OCI-LY7 (cell line): ENCODE measurements at regions not wholly inside any gene's neighbourhood (a gene's known extent, or its start where the extent isn't known, plus 50 kb on each side); places are given as distances from the start of the nearest gene placed in this dataset.

Source experiments
- BruUV-seq: library from RNA; stranded (reverse); fragments of 400-500 nt; replicated peaks from 2 replicates; lab custom pipeline; 2021; lab: Mats Ljungman, UMichigan
- CTCF ChIA-PET: fragments of 300-600 bp; sonication (Branson Sonifier 250); formaldehyde crosslinking; loops from one replicate; lab custom pipeline; 2022; ENCODE audit warnings: antibody characterized with exemption; ENCODE audit not compliant: unreplicated experiment; lab: Charles Lee
- POLR2A ChIA-PET: fragments of 300-600 bp; sonication (Branson Sonifier 250); formaldehyde crosslinking; loops from one replicate; lab custom pipeline; 2022; ENCODE audit warnings: antibody characterized with exemption; lab: Charles Lee
- DNase-seq: peaks from one replicate; pipeline ENCODE4 v3.0.0-alpha.2; 2015; ENCODE audit warnings: low spot score
- H2AFZ ChIP-seq: fragments of 200-600 bp; sonication (generic), shearing (Covaris generic); 2 replicates; pipeline ENCODE4 v1.6.1; 2014; ENCODE audit warnings: mild to moderate bottlenecking, antibody characterized with exemption, low read length, moderate library complexity
- H3K27ac ChIP-seq: fragments of 200-600 bp; sonication (generic); 2 replicates; pipeline ENCODE4 v1.5.1; 2014; ENCODE audit warnings: mixed run types, low read depth, mild to moderate bottlenecking, moderate library complexity, low read length, inconsistent platforms; ENCODE audit not compliant: poor library complexity, severe bottlenecking
- H3K36me3 ChIP-seq: fragments of 200-600 bp; sonication (generic); 2 replicates; pipeline ENCODE4 v1.6.1; 2014; ENCODE audit warnings: mild to moderate bottlenecking, antibody characterized with exemption, low read length, moderate library complexity, mixed read lengths; ENCODE audit not compliant: insufficient read depth
- H3K4me1 ChIP-seq: fragments of 200-600 bp; sonication (generic); 2 replicates; pipeline ENCODE4 v1.5.1; 2014; ENCODE audit warnings: mild to moderate bottlenecking, low read length; ENCODE audit not compliant: insufficient read depth, poor library complexity, severe bottlenecking
- H3K4me2 ChIP-seq: fragments of 200-600 bp; sonication (generic); 2 replicates; pipeline ENCODE4 v1.6.1; 2014; ENCODE audit warnings: mild to moderate bottlenecking, low read length
- H3K4me3 ChIP-seq: fragments of 200-600 bp; sonication (generic); 2 replicates; pipeline ENCODE4 v1.5.1; 2014; ENCODE audit warnings: mild to moderate bottlenecking, low read depth, low read length; ENCODE audit not compliant: poor library complexity, severe bottlenecking
- H3K79me2 ChIP-seq: fragments of 200-600 bp; sonication (generic); 2 replicates; pipeline ENCODE4 v1.6.1; 2016; ENCODE audit warnings: low read depth, mild to moderate bottlenecking, low read length, moderate library complexity, mixed read lengths; ENCODE audit not compliant: insufficient read depth
- H3K9me2 ChIP-seq: fragments of 200-600 bp; sonication (generic); 2 replicates; pipeline ENCODE4 v1.6.1; 2016; ENCODE audit warnings: mild to moderate bottlenecking, low read length, mixed read lengths; ENCODE audit not compliant: insufficient read depth
- H3K9me3 ChIP-seq: fragments of 200-600 bp; sonication (generic); 2 replicates; pipeline ENCODE4 v1.6.1; 2014; ENCODE audit warnings: mild to moderate bottlenecking, mixed run types, low read length, mixed read lengths
- H4K20me1 ChIP-seq: fragments of 200-600 bp; sonication (generic); 2 replicates; pipeline ENCODE4 v1.6.1; 2014; ENCODE audit warnings: mild to moderate bottlenecking, antibody characterized with exemption, low read length, moderate library complexity, mixed read lengths; ENCODE audit not compliant: insufficient read depth
- EZH2phosphoT487 ChIP-seq: fragments of 200-600 bp; sonication (generic); IDR thresholded peaks from 2 replicates; pipeline ENCODE4 v1.6.1; 2018; ENCODE audit warnings: low read depth, borderline replicate concordance, mild to moderate bottlenecking, mixed run types, antibody characterized with exemption, low read length, moderate library complexity, mixed read lengths
- intact Hi-C: fragments of 100-400 bp; cut with micrococcal nuclease; formaldehyde crosslinking; loops from one replicate; pipeline ENCODE4 v1.10.0; 2022; ENCODE audit not compliant: unreplicated experiment
- TF ChIP-seq, protein P1 (sequence below): fragments of 200-600 bp; sonication (generic); conservative IDR thresholded peaks from 2 replicates; pipeline ENCODE4 v1.5.1; 2014; ENCODE audit warnings: mild to moderate bottlenecking, antibody characterized with exemption, low read length, moderate library complexity, mixed read lengths

GRCh38 chr4:4599481-4600275 lies 57.8 kb upstream of the STX18 start:
- POLR2A ChIA-PET: interaction anchor here (1.0 kb wide), 1 partner anchor 27 kb away, joined by 4 read pairs; no protein-coding TSS in a partner anchor
- no peaks in the 10 kb centered on the region for H3K9me2 ChIP-seq
- BruUV-seq: no TSS peak
- H2AFZ ChIP-seq: no peak overlapping the region
- no peak overlapping the region for H3K27ac ChIP-seq
- H3K4me3 ChIP-seq: no peak overlapping the region
- intact Hi-C loops: no loop called here
- no peak for TF ChIP-seq EZH2phosphoT487
- TF ChIP-seq, protein P1, sequence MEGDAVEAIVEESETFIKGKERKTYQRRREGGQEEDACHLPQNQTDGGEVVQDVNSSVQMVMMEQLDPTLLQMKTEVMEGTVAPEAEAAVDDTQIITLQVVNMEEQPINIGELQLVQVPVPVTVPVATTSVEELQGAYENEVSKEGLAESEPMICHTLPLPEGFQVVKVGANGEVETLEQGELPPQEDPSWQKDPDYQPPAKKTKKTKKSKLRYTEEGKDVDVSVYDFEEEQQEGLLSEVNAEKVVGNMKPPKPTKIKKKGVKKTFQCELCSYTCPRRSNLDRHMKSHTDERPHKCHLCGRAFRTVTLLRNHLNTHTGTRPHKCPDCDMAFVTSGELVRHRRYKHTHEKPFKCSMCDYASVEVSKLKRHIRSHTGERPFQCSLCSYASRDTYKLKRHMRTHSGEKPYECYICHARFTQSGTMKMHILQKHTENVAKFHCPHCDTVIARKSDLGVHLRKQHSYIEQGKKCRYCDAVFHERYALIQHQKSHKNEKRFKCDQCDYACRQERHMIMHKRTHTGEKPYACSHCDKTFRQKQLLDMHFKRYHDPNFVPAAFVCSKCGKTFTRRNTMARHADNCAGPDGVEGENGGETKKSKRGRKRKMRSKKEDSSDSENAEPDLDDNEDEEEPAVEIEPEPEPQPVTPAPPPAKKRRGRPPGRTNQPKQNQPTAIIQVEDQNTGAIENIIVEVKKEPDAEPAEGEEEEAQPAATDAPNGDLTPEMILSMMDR: no peak
- CTCF ChIA-PET: no interaction called here
- H3K36me3 ChIP-seq: peaks cover 21% of the 10 kb centered on the region
- H4K20me1 ChIP-seq: no peaks in the 10 kb centered on the region
- peaks cover 7% of the 10 kb centered on the region; the same call in 1 of the 2 replicates for H3K9me3 ChIP-seq
- no peaks in the 10 kb centered on the region for H3K79me2 ChIP-seq
- no peak for DNase-seq
- H3K4me2 ChIP-seq: no peak overlapping the region
- H3K4me1 ChIP-seq: no peaks in the 10 kb centered on the region

DNA sequence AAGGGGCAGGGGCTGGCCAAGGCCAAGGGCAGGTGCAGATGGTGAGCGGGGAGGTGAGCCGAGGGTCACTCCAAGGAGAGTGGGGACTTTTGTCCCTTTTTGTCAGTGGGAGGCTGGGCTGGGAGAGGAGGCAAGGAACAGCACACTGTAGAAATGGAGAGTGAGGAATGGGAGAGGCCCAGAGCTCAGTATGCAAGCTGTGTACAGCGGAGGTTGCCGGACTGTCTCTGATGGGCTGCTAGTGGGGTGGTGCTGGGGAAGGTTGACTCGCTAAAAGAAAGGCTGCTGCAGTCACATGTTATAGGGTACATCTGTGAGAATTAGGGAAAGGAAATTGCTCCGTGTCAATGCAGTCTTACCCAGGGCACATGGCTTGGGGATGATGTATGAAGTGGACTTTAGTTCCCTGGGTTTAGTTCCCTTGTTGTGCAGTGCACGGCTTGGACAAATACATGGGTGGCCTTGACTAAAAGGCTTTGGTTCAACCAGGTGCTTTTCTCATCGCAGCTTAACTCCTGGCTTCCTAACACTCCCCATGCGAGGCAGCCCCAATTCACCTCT lies 57.1 kb upstream of the STX18 start:
- H3K4me2 ChIP-seq: no peak overlapping the region
- H2AFZ ChIP-seq: no peak overlapping the region
- no peak overlapping the region for H3K4me3 ChIP-seq
- ChIA-PET POLR2A (interaction anchor here (1.0 kb wide), 1 partner anchor 28 kb away, joined by 4 read pairs; no protein-coding TSS in a partner anchor), CTCF (no interaction called here)
- TF ChIP-seq, protein P1: no peak
- no peak for TF ChIP-seq EZH2phosphoT487
- H3K9me3 ChIP-seq: peaks cover 7% of the 10 kb centered on the region; the same call in 1 of the 2 replicates
- peaks cover 25% of the 10 kb centered on the region for H3K36me3 ChIP-seq
- no peaks in the 10 kb centered on the region for H3K9me2 ChIP-seq
- H3K79me2 ChIP-seq: no peaks in the 10 kb centered on the region
- no peak overlapping the region for H3K27ac ChIP-seq
- DNase-seq: no peak
- no TSS peak for BruUV-seq
- intact Hi-C loops: no loop called here
- no peaks in the 10 kb centered on the region for H4K20me1 ChIP-seq
- H3K4me1 ChIP-seq: no peaks in the 10 kb centered on the region

GRCh38 chr4:4596720-4597119 lies 54.9 kb upstream of the STX18 start:
- peaks cover 7% of the 10 kb centered on the region; the same call in 1 of the 2 replicates for H3K9me3 ChIP-seq
- no peak overlapping the region for H3K4me3 ChIP-seq
- H3K79me2 ChIP-seq: no peaks in the 10 kb centered on the region
- no peak overlapping the region for H3K27ac ChIP-seq
- no peaks in the 10 kb centered on the region for H3K9me2 ChIP-seq
- H4K20me1 ChIP-seq: no peaks in the 10 kb centered on the region
- no peak overlapping the region for H3K4me2 ChIP-seq
- TF ChIP-seq, protein P1: no peak
- no peak for TF ChIP-seq EZH2phosphoT487
- H3K36me3 ChIP-seq: peaks cover 35% of the 10 kb centered on the region
- BruUV-seq: no TSS peak
- H3K4me1 ChIP-seq: no peaks in the 10 kb centered on the region
- intact Hi-C loops: no loop called here
- no peak for DNase-seq
- CTCF ChIA-PET: no interaction called here
- POLR2A ChIA-PET: no interaction called here
- no peak overlapping the region for H2AFZ ChIP-seq
